Trophoblast cell (in vitro differentiated cells and primary cell): ENCODE measurements at regions not wholly inside any gene's neighbourhood (a gene's known extent, or its start where the extent isn't known, plus 50 kb on each side); places are given as distances from the start of the nearest gene placed in this dataset.
A peak's percentile ranks its signal among the peaks of the same experiment; 100 is the strongest.

Experiments used
- DNase-seq, 2 donors: peaks; one replicate each; pipeline ENCODE4 v3.0.0-alpha.2; 2016
- H2AFZ ChIP-seq: 2 replicates; pipeline ENCODE4 v1.6.1; 2013; ENCODE audit warnings: low read length, moderate library complexity, mild to moderate bottlenecking; ENCODE audit not compliant: insufficient read depth, poor library complexity
- H2AK5ac ChIP-seq: 2 replicates; pipeline ENCODE4 v1.6.1; 2013; ENCODE audit warnings: mild to moderate bottlenecking, low read length
- H2BK120ac ChIP-seq: 2 replicates; pipeline ENCODE4 v1.6.1; 2013; ENCODE audit warnings: low read length, mild to moderate bottlenecking, moderate library complexity; ENCODE audit not compliant: insufficient read depth, poor library complexity
- H2BK12ac ChIP-seq: 2 replicates; pipeline ENCODE4 v1.6.1; 2013; ENCODE audit warnings: mild to moderate bottlenecking, low read length, moderate library complexity
- H2BK5ac ChIP-seq: 2 replicates; pipeline ENCODE4 v1.6.1; 2013; ENCODE audit warnings: low read length, low read depth, moderate library complexity, mild to moderate bottlenecking; ENCODE audit not compliant: poor library complexity
- H3K14ac ChIP-seq: 2 replicates; pipeline ENCODE4 v1.6.1; 2013; ENCODE audit warnings: mild to moderate bottlenecking, low read length
- H3K18ac ChIP-seq: 2 replicates; pipeline ENCODE4 v1.6.1; 2013; ENCODE audit warnings: mild to moderate bottlenecking, low read length
- H3K23ac ChIP-seq: 2 replicates; pipeline ENCODE4 v1.6.1; 2013; ENCODE audit warnings: low read length
- H3K27ac ChIP-seq: 2 replicates; pipeline ENCODE4 v1.5.1; 2013; ENCODE audit warnings: low read depth, mild to moderate bottlenecking, inconsistent platforms, low read length, moderate library complexity
- H3K27me3 ChIP-seq: 2 replicates; pipeline ENCODE4 v1.6.1; 2013; ENCODE audit warnings: inconsistent platforms, mild to moderate bottlenecking, low read length, moderate library complexity; ENCODE audit not compliant: insufficient read depth
- H3K36me3 ChIP-seq, 2 experiments: 1 replicate in 1 of 2; 2 replicates in 1 of 2; pipeline ENCODE4 v1.6.1; 2013; ENCODE audit warnings: low read length in 2 of 2, mild to moderate bottlenecking in 2 of 2, moderate library complexity in 1 of 2; ENCODE audit not compliant: insufficient read depth in 2 of 2, control insufficient read depth in 1 of 2
- H3K4ac ChIP-seq: 2 replicates; pipeline ENCODE4 v1.6.1; 2013; ENCODE audit warnings: low read depth, mild to moderate bottlenecking, low read length, moderate library complexity
- H3K4me1 ChIP-seq, 2 experiments: 1 replicate in 1 of 2; 2 replicates in 1 of 2; pipeline ENCODE4 v1.6.1; 2013; ENCODE audit warnings: low read length in 2 of 2, mild to moderate bottlenecking in 2 of 2, moderate library complexity in 1 of 2; ENCODE audit not compliant: insufficient read depth in 2 of 2, control insufficient read depth in 1 of 2
- H3K4me2 ChIP-seq: 2 replicates; pipeline ENCODE4 v1.6.1; 2013; ENCODE audit warnings: inconsistent platforms, mild to moderate bottlenecking, low read length, moderate library complexity
- H3K4me3 ChIP-seq: 2 replicates; pipeline ENCODE4 v1.5.1; 2013; ENCODE audit warnings: mild to moderate bottlenecking, low read depth, low read length, inconsistent platforms
- H3K79me1 ChIP-seq: one replicate; pipeline ENCODE4 v1.6.1; 2013; ENCODE audit warnings: low read length
- H3K79me2 ChIP-seq: 2 replicates; pipeline ENCODE4 v1.6.1; 2013; ENCODE audit warnings: low read length, mild to moderate bottlenecking; ENCODE audit not compliant: control insufficient read depth, insufficient read depth, poor library complexity
- H3K9ac ChIP-seq: 2 replicates; pipeline ENCODE4 v1.6.1; 2013; ENCODE audit warnings: mild to moderate bottlenecking, low read length
- H3K9me3 ChIP-seq: 2 replicates; pipeline ENCODE4 v1.6.1; 2013; ENCODE audit warnings: low read depth, mild to moderate bottlenecking, control low read depth, inconsistent platforms, low read length; ENCODE audit not compliant: insufficient read depth
- H4K12ac ChIP-seq: 2 replicates; pipeline ENCODE4 v1.6.1; 2013; ENCODE audit warnings: low read depth, mild to moderate bottlenecking, low read length, moderate library complexity
- H4K8ac ChIP-seq: 2 replicates; pipeline ENCODE4 v1.6.1; 2013; ENCODE audit warnings: low read depth, mild to moderate bottlenecking, low read length, moderate library complexity
- H4K91ac ChIP-seq: one replicate; pipeline ENCODE4 v1.6.1; 2013; ENCODE audit warnings: low read depth, mild to moderate bottlenecking, low read length, moderate library complexity
- WGBS: extraction: QIAGEN DNeasy Blood & Tissue Kit; methylation state at CpG from one replicate; pipeline ENCODE4 v1.1.7; 2013; ENCODE audit warnings: missing lambda C conversion rate; ENCODE audit not compliant: insufficient read length, insufficient coverage; ENCODE audit errors: extremely low coverage; 5-methylcytosine and 5-hydroxymethylcytosine counted together

DNA sequence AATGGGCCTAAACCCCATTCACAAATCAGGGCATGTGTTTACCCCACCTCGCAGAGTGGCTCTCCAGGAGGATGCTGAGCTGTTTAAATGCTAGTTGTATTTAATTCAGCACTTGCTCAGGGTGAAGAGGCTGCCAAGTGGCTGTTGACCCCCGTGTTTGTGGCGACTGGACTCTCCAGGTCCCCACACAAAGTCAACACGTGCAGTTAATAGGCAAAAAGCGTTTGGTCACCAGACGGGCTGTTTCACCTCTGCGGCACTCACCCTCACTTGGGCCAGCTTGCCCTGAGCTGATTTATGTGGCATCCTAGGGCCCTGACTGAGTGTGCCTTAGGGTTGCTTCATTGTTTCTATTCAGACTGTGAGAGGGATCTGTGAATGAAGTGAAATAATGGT lies 152.3 kb downstream of the GAS1 start:
- H3K79me2 ChIP-seq: no peaks in the 10 kb centered on the region
- no peak overlapping the region for H4K12ac ChIP-seq
- H4K91ac ChIP-seq: peak overlapping the region; percentile 4
- no peaks in the 10 kb centered on the region for H3K79me1 ChIP-seq
- H2AFZ ChIP-seq: no peak overlapping the region
- no peak overlapping the region for H3K4me3 ChIP-seq
- peak overlapping the region; percentile 11 for H2BK12ac ChIP-seq
- no peak overlapping the region for H3K4me2 ChIP-seq
- no peaks in the 10 kb centered on the region for H3K27me3 ChIP-seq
- no peaks in the 10 kb centered on the region for H3K9me3 ChIP-seq
- H3K27ac ChIP-seq: peak overlapping the region; percentile 73
- H3K9ac ChIP-seq: no peak overlapping the region
- H2AK5ac ChIP-seq: no peak overlapping the region
- H3K23ac ChIP-seq: no peak overlapping the region
- no CpG with 5 or more reads among the region's 7 CpGs for WGBS
- DNase-seq: no peak
- H3K18ac ChIP-seq: no peak overlapping the region
- peak overlapping the region; percentile 40 for H2BK120ac ChIP-seq
- no peak overlapping the region for H3K4ac ChIP-seq
- peaks cover 5 to 6% of the 10 kb centered on the region in 2 experiments for H3K4me1 ChIP-seq
- H4K8ac ChIP-seq: no peak overlapping the region
- peak overlapping the region; percentile 47 for H2BK5ac ChIP-seq
- no peaks in the 10 kb centered on the region for H3K36me3 ChIP-seq
- no peak overlapping the region for H3K14ac ChIP-seq

- no peak overlapping the region for H3K18ac ChIP-seq
- H3K9ac ChIP-seq: no peak overlapping the region
- no peaks in the 10 kb centered on the region for H3K79me2 ChIP-seq
- H2BK120ac ChIP-seq: peak overlapping the region; percentile 40
- H2BK5ac ChIP-seq: peak overlapping the region; percentile 47
- no peak overlapping the region for H3K4ac ChIP-seq
- no peak overlapping the region for H3K23ac ChIP-seq
- H3K79me1 ChIP-seq: no peaks in the 10 kb centered on the region
- H3K4me1 ChIP-seq: peaks cover 5 to 6% of the 10 kb centered on the region in 2 experiments
- H3K4me3 ChIP-seq: no peak overlapping the region
- H2AK5ac ChIP-seq: no peak overlapping the region
- H4K12ac ChIP-seq: no peak overlapping the region
- H3K9me3 ChIP-seq: no peaks in the 10 kb centered on the region
- H3K14ac ChIP-seq: no peak overlapping the region
- no peaks in the 10 kb centered on the region for H3K36me3 ChIP-seq
- no peaks in the 10 kb centered on the region for H3K27me3 ChIP-seq
- H4K8ac ChIP-seq: no peak overlapping the region
- H3K4me2 ChIP-seq: no peak overlapping the region
- no peak for DNase-seq
- WGBS: no CpG with 5 or more reads among the region's 3 CpGs
- H3K27ac ChIP-seq: peak overlapping the region; percentile 73
- H2AFZ ChIP-seq: no peak overlapping the region
- peak overlapping the region; percentile 4 for H4K91ac ChIP-seq
- peak overlapping the region; percentile 11 for H2BK12ac ChIP-seq
Observed at GRCh38 chr9:86794391-86795046, 152.8 kb downstream of the GAS1 start.

GRCh38 chr9:86792136-86792535 lies 155.2 kb downstream of the GAS1 start:
- H3K27ac ChIP-seq: no peak overlapping the region
- H3K18ac ChIP-seq: no peak overlapping the region
- H3K4ac ChIP-seq: no peak overlapping the region
- no peaks in the 10 kb centered on the region for H3K79me1 ChIP-seq
- H2BK120ac ChIP-seq: no peak overlapping the region
- H3K79me2 ChIP-seq: no peaks in the 10 kb centered on the region
- no peak overlapping the region for H3K14ac ChIP-seq
- H4K8ac ChIP-seq: no peak overlapping the region
- no peak overlapping the region for H3K23ac ChIP-seq
- WGBS: no CpG with 5 or more reads among the region's 3 CpGs
- H3K4me1 ChIP-seq: peaks cover 5 to 8% of the 10 kb centered on the region in 2 experiments
- H4K12ac ChIP-seq: no peak overlapping the region
- DNase-seq: peak; percentile 20 to 50
- H2BK12ac ChIP-seq: no peak overlapping the region
- H3K9ac ChIP-seq: no peak overlapping the region
- H3K4me2 ChIP-seq: no peak overlapping the region
- H2AK5ac ChIP-seq: no peak overlapping the region
- H3K36me3 ChIP-seq: no peaks in the 10 kb centered on the region
- no peaks in the 10 kb centered on the region for H3K9me3 ChIP-seq
- no peak overlapping the region for H2AFZ ChIP-seq
- H4K91ac ChIP-seq: no peak overlapping the region
- no peak overlapping the region for H3K4me3 ChIP-seq
- H3K27me3 ChIP-seq: no peaks in the 10 kb centered on the region
- no peak overlapping the region for H2BK5ac ChIP-seq

GRCh38 chr9:86790805-86791204 lies 156.5 kb downstream of the GAS1 start:
- no peak overlapping the region for H3K4me3 ChIP-seq
- no peak overlapping the region for H4K8ac ChIP-seq
- H3K4me2 ChIP-seq: no peak overlapping the region
- H4K91ac ChIP-seq: no peak overlapping the region
- no peak overlapping the region for H2AFZ ChIP-seq
- no peak overlapping the region for H3K4ac ChIP-seq
- no peak overlapping the region for H2BK120ac ChIP-seq
- no CpG with 5 or more reads among the region's 4 CpGs for WGBS
- no peak for DNase-seq
- H3K23ac ChIP-seq: no peak overlapping the region
- no peak overlapping the region for H4K12ac ChIP-seq
- H3K27me3 ChIP-seq: no peaks in the 10 kb centered on the region
- H3K4me1 ChIP-seq: peaks cover 5 to 8% of the 10 kb centered on the region in 2 experiments
- H3K9ac ChIP-seq: no peak overlapping the region
- no peaks in the 10 kb centered on the region for H3K79me2 ChIP-seq
- no peak overlapping the region for H3K14ac ChIP-seq
- no peak overlapping the region for H3K27ac ChIP-seq
- H3K18ac ChIP-seq: no peak overlapping the region
- no peaks in the 10 kb centered on the region for H3K9me3 ChIP-seq
- no peaks in the 10 kb centered on the region for H3K79me1 ChIP-seq
- no peaks in the 10 kb centered on the region for H3K36me3 ChIP-seq
- peak overlapping the region; percentile 36 for H2BK12ac ChIP-seq
- no peak overlapping the region for H2BK5ac ChIP-seq
- no peak overlapping the region for H2AK5ac ChIP-seq
